GM18508 (cell line): ENCODE measurements at regions not wholly inside any gene's neighbourhood (a gene's known extent, or its start where the extent isn't known, plus 50 kb on each side); places are given as distances from the start of the nearest gene placed in this dataset.
"Not testable (repeated sequence)": the region's sequence is repeated elsewhere in the genome, so short reads cannot be mapped to it uniquely, and the experiment has no call there.

Experiments
- ATAC-seq: cut with Tn5 transposase; IDR thresholded peaks from one replicate; pipeline ENCODE4 v1.9.1; 2021; ENCODE audit warnings: moderate number of reproducible peaks; ENCODE audit not compliant: insufficient read depth, unreplicated experiment

- ATAC-seq: not testable (repeated sequence)
Measured at GRCh38 chr2:131733530-131733929, 205.8 kb downstream of the CCDC74A start.

- ATAC-seq: not testable (repeated sequence)
Measured at GRCh38 chr2:131736406-131736805, 208.7 kb downstream of the CCDC74A start.

- not testable (repeated sequence) for ATAC-seq
Measured at GRCh38 chr2:131738533-131738932, 210.8 kb downstream of the CCDC74A start.

- ATAC-seq: not testable (repeated sequence)
Measured at GRCh38 chr2:131738996-131739434, 211.3 kb downstream of the CCDC74A start.

- no peak for ATAC-seq
Measured at GRCh38 chr2:131753640-131754561, 226.2 kb downstream of the CCDC74A start.

GRCh38 chr2:131754929-131755720 lies 227.4 kb downstream of the CCDC74A start:
- no peak for ATAC-seq

- no peak for ATAC-seq
Measured at GRCh38 chr2:131756141-131756907, 228.6 kb downstream of the CCDC74A start.

GRCh38 chr2:131758941-131759340 lies 231.3 kb downstream of the CCDC74A start:
- not testable (repeated sequence) for ATAC-seq

- ATAC-seq: not testable (repeated sequence)
Measured at GRCh38 chr2:131774955-131775555, 247.4 kb downstream of the CCDC74A start.

- ATAC-seq: not testable (repeated sequence)
Measured at GRCh38 chr2:131775903-131776506, 248.3 kb downstream of the CCDC74A start.

GRCh38 chr2:131780446-131780845 lies 252.8 kb downstream of the CCDC74A start:
- not testable (repeated sequence) for ATAC-seq

- no peak for ATAC-seq
Measured at GRCh38 chr2:131801210-131801744, 273.6 kb downstream of the CCDC74A start.

GRCh38 chr2:131801745-131802350 lies 274.2 kb downstream of the CCDC74A start:
- ATAC-seq: peak; percentile 50

GRCh38 chr2:131802351-131802836 lies 274.7 kb downstream of the CCDC74A start:
- ATAC-seq: peak; percentile 55

GRCh38 chr2:131803237-131803636 lies 275.5 kb downstream of the CCDC74A start:
- ATAC-seq: not testable (repeated sequence)

- not testable (repeated sequence) for ATAC-seq
Measured at GRCh38 chr2:131812605-131813004, 284.9 kb downstream of the CCDC74A start.

- ATAC-seq: not testable (repeated sequence)
Measured at GRCh38 chr2:131813378-131813777, 285.7 kb downstream of the CCDC74A start.

GRCh38 chr2:131818267-131818973 lies 290.7 kb downstream of the CCDC74A start:
- ATAC-seq: not testable (repeated sequence)
